HL-60 (cell line): ENCODE measurements at regions not wholly inside any gene's neighbourhood (a gene's known extent, or its start where the extent isn't known, plus 50 kb on each side); places are given as distances from the start of the nearest gene placed in this dataset.

Experiments used
- DNase-seq, 2 experiments: peaks; one replicate each; pipeline ENCODE4 v3.0.0-alpha.2; 2010 to 2020; ENCODE audit warnings: low read depth in 1 of 2, low spot score in 1 of 2
- H3K27ac ChIP-seq: fragments of 250-450 bp; sonication (Bioruptor Pico); replicated peaks from 2 replicates; pipeline ENCODE4 v1.5.1; 2020; ENCODE audit warnings: mild to moderate bottlenecking, moderate library complexity
- H3K27me3 ChIP-seq: fragments of 250-450 bp; sonication (Bioruptor Pico); 2 replicates; pipeline ENCODE4 v1.5.1; 2021; ENCODE audit warnings: mild to moderate bottlenecking, moderate library complexity; ENCODE audit not compliant: insufficient read depth, poor library complexity, severe bottlenecking
- H3K4me3 ChIP-seq: replicated peaks from 2 replicates; pipeline ENCODE4 v1.5.1; 2011; ENCODE audit warnings: mild to moderate bottlenecking, control low read depth, low read length; ENCODE audit not compliant: insufficient read depth
- CTCF ChIP-seq: IDR thresholded peaks from one replicate; pipeline ENCODE4 v1.5.1; 2011; ENCODE audit warnings: low read length, control low read depth, inconsistent platforms; ENCODE audit not compliant: insufficient read depth
- GABPA ChIP-seq: IDR thresholded peaks from 2 replicates; pipeline ENCODE4 v1.6.1; 2012; ENCODE audit warnings: low read depth
- POLR2AphosphoS5 ChIP-seq: IDR thresholded peaks from 2 replicates; pipeline ENCODE4 v1.6.1; 2012; ENCODE audit warnings: low read depth
- REST ChIP-seq: IDR thresholded peaks from 2 replicates; pipeline ENCODE4 v1.6.1; 2012; ENCODE audit warnings: low read depth; ENCODE audit not compliant: insufficient replicate concordance
- SPI1 ChIP-seq: IDR thresholded peaks from 2 replicates; pipeline ENCODE4 v1.6.1; 2012; ENCODE audit warnings: low read depth, mild to moderate bottlenecking, borderline replicate concordance

GRCh38 chr1:72891976-72892375 lies 609.6 kb upstream of the NEGR1 start:
- H3K27me3 ChIP-seq: no peaks in the 10 kb centered on the region
- TF ChIP-seq GABPA (no peak), REST (no peak), SPI1 (no peak), POLR2AphosphoS5 (no peak), CTCF (no peak)
- no peak for DNase-seq
- no peak overlapping the region for H3K4me3 ChIP-seq
- H3K27ac ChIP-seq: no peak overlapping the region

GRCh38 chr1:72885841-72886240 lies 603.5 kb upstream of the NEGR1 start:
- no peak for TF ChIP-seq GABPA
- no peak for TF ChIP-seq CTCF
- TF ChIP-seq POLR2AphosphoS5: no peak
- no peak for TF ChIP-seq REST
- Histone ChIP-seq H3K4me3 (no peak overlapping the region), H3K27me3 (no peaks in the 10 kb centered on the region), H3K27ac (no peak overlapping the region)
- DNase-seq: no peak

GRCh38 chr1:72885017-72885416 lies 602.7 kb upstream of the NEGR1 start:
- Histone ChIP-seq H3K27me3 (no peaks in the 10 kb centered on the region), H3K4me3 (no peak overlapping the region), H3K27ac (no peak overlapping the region)
- DNase-seq: no peak
- TF ChIP-seq GABPA (no peak), CTCF (no peak), REST (no peak), POLR2AphosphoS5 (no peak), SPI1 (no peak)
